ENCODE measurements at regions not wholly inside any gene's neighbourhood (a gene's known extent, or its start where the extent isn't known, plus 50 kb on each side); places are given as distances from the start of the nearest gene placed in this dataset.
A peak's percentile ranks its signal among the peaks of the same experiment; 100 is the strongest.
"Not testable (repeated sequence)": the region's sequence is repeated elsewhere in the genome, so short reads cannot be mapped to it uniquely, and the experiment has no call there.

GRCh38 chr10:108982159-108982558 lies 941.2 kb downstream of the XPNPEP1 start:
- no peak for DNase-seq (ENCODE audit: low read depth)

- no peak for DNase-seq (ENCODE audit: low read depth)
These were observed 942.4 kb downstream of the XPNPEP1 start for GRCh38 chr10:108980869-108981268.

GRCh38 chr10:108975459-108976058 lies 947.8 kb downstream of the XPNPEP1 start:
- no peak for DNase-seq (ENCODE audit: low read depth)

- peak; percentile 54 for DNase-seq (ENCODE audit: low read depth)
These were observed 953.3 kb downstream of the XPNPEP1 start for GRCh38 chr10:108970016-108970415.

GRCh38 chr10:108966411-108966810 lies 956.9 kb downstream of the XPNPEP1 start:
- DNase-seq (ENCODE audit: low read depth), result no peak

GRCh38 chr10:108966005-108966404 lies 957.3 kb downstream of the XPNPEP1 start:
- DNase-seq (ENCODE audit: low read depth), result no peak

- no peak for DNase-seq (ENCODE audit: low read depth)
These were observed 961.1 kb downstream of the XPNPEP1 start for GRCh38 chr10:108962172-108962571.

GRCh38 chr10:108957681-108958080 lies 965.6 kb downstream of the XPNPEP1 start:
- DNase-seq (ENCODE audit: low read depth), result peak; percentile 13

GRCh38 chr10:108956149-108956548 lies 967.2 kb downstream of the XPNPEP1 start:
- peak; percentile 25 for DNase-seq (ENCODE audit: low read depth)

GRCh38 chr10:108920029-108920428 lies 1003.3 kb downstream of the XPNPEP1 start:
- not testable (repeated sequence) for DNase-seq (ENCODE audit: low read depth)

- no peak for DNase-seq (ENCODE audit: low read depth)
These were observed 1010.0 kb downstream of the XPNPEP1 start for GRCh38 chr10:108913300-108913699.

GRCh38 chr10:108911814-108912541 lies 1011.3 kb downstream of the XPNPEP1 start:
- DNase-seq (ENCODE audit: low read depth), result no peak

GRCh38 chr10:108908096-108908495 lies 1015.2 kb downstream of the XPNPEP1 start:
- no peak for DNase-seq (ENCODE audit: low read depth)

- no peak for DNase-seq (ENCODE audit: low read depth)
These were observed 1017.5 kb downstream of the XPNPEP1 start for GRCh38 chr10:108905821-108906220.

- no peak for DNase-seq (ENCODE audit: low read depth)
These were observed 1018.1 kb downstream of the XPNPEP1 start for GRCh38 chr10:108905171-108905570.

- peak; percentile 8 for DNase-seq (ENCODE audit: low read depth)
These were observed 1019.0 kb downstream of the XPNPEP1 start for GRCh38 chr10:108904163-108904838.

GRCh38 chr10:108902619-108903285 lies 1020.6 kb downstream of the XPNPEP1 start:
- DNase-seq (ENCODE audit: low read depth), result no peak

- DNase-seq (ENCODE audit: low read depth), result no peak
These were observed 1021.3 kb downstream of the XPNPEP1 start for GRCh38 chr10:108901781-108902618.

- peak; percentile 20 for DNase-seq (ENCODE audit: low read depth)
These were observed 1023.6 kb downstream of the XPNPEP1 start for GRCh38 chr10:108899670-108900069.

- DNase-seq (ENCODE audit: low read depth), result no peak
These were observed 1028.7 kb downstream of the XPNPEP1 start for GRCh38 chr10:108894402-108895301.

Measured in HT1080 (cell line).